H9 (cell line): ENCODE measurements at regions not wholly inside any gene's neighbourhood (a gene's known extent, or its start where the extent isn't known, plus 50 kb on each side); places are given as distances from the start of the nearest gene placed in this dataset.

Source experiments
- DNase-seq: peaks from one replicate; pipeline ENCODE4 v3.0.0-alpha.2; 2017
- H2AFZ ChIP-seq: one replicate; pipeline ENCODE4 v1.6.1; 2013; ENCODE audit warnings: mild to moderate bottlenecking, low read length, control low read depth, moderate library complexity
- H2AK5ac ChIP-seq: 2 replicates; pipeline ENCODE4 v1.6.1; 2013; ENCODE audit warnings: low read length, control low read depth, mixed read lengths; ENCODE audit not compliant: insufficient read length
- H2BK120ac ChIP-seq: one replicate; pipeline ENCODE4 v1.6.1; 2013; ENCODE audit warnings: low read depth, mild to moderate bottlenecking, low read length, control low read depth, inconsistent platforms; ENCODE audit not compliant: poor library complexity, severe bottlenecking
- H2BK12ac ChIP-seq: 2 replicates; pipeline ENCODE4 v1.6.1; 2013; ENCODE audit warnings: low read length, control low read depth, mixed read lengths, low read depth; ENCODE audit not compliant: insufficient read length
- H2BK15ac ChIP-seq: 2 replicates; pipeline ENCODE4 v1.6.1; 2013; ENCODE audit warnings: low read depth, low read length, control low read depth
- H2BK20ac ChIP-seq: one replicate; pipeline ENCODE4 v1.6.1; 2013; ENCODE audit warnings: low read depth, mild to moderate bottlenecking, low read length, control low read depth, inconsistent platforms; ENCODE audit not compliant: poor library complexity, severe bottlenecking
- H2BK5ac ChIP-seq: 2 replicates; pipeline ENCODE4 v1.6.1; 2013; ENCODE audit warnings: low read length, control low read depth, mixed read lengths; ENCODE audit not compliant: insufficient read length
- H3K14ac ChIP-seq: 2 replicates; pipeline ENCODE4 v1.6.1; 2013; ENCODE audit warnings: low read length, control low read depth; ENCODE audit not compliant: insufficient read depth
- H3K18ac ChIP-seq: 2 replicates; pipeline ENCODE4 v1.6.1; 2013; ENCODE audit warnings: low read depth, mild to moderate bottlenecking, mixed read lengths, low read length, control low read depth; ENCODE audit not compliant: insufficient read length
- H3K23ac ChIP-seq: 2 replicates; pipeline ENCODE4 v1.6.1; 2013; ENCODE audit warnings: low read length, control low read depth, mixed read lengths, low read depth; ENCODE audit not compliant: insufficient read length
- H3K23me2 ChIP-seq: 2 replicates; pipeline ENCODE4 v1.6.1; 2013; ENCODE audit warnings: low read depth, mild to moderate bottlenecking, mixed read lengths, low read length, control low read depth; ENCODE audit not compliant: insufficient read length, poor library complexity, severe bottlenecking
- H3K27ac ChIP-seq: 2 replicates; pipeline ENCODE4 v1.5.1; 2013; ENCODE audit warnings: low read length, control low read depth, mixed read lengths, low read depth; ENCODE audit not compliant: insufficient read length
- H3K27me3 ChIP-seq: 2 replicates; pipeline ENCODE4 v1.6.1; 2013; ENCODE audit warnings: low read length, control low read depth, inconsistent platforms; ENCODE audit not compliant: insufficient read depth
- H3K4ac ChIP-seq: 2 replicates; pipeline ENCODE4 v1.6.1; 2013; ENCODE audit warnings: low read depth, mild to moderate bottlenecking, control low read depth, inconsistent platforms, low read length, moderate library complexity
- H3K4me1 ChIP-seq: 2 replicates; pipeline ENCODE4 v1.6.1; 2013; ENCODE audit warnings: low read length, control low read depth, inconsistent platforms; ENCODE audit not compliant: insufficient read depth
- H3K4me2 ChIP-seq: 2 replicates; pipeline ENCODE4 v1.6.1; 2013; ENCODE audit warnings: low read length, control low read depth, mixed read lengths; ENCODE audit not compliant: insufficient read length, insufficient read depth
- H3K56ac ChIP-seq: 2 replicates; pipeline ENCODE4 v1.6.1; 2013; ENCODE audit warnings: low read depth, mild to moderate bottlenecking, mixed read lengths, low read length, control low read depth; ENCODE audit not compliant: insufficient read length
- H3K79me1 ChIP-seq: 2 replicates; pipeline ENCODE4 v1.6.1; 2013; ENCODE audit warnings: low read depth, mild to moderate bottlenecking, moderate library complexity, low read length, control low read depth, inconsistent platforms; ENCODE audit not compliant: insufficient read depth, poor library complexity, severe bottlenecking
- H3K79me2 ChIP-seq: 2 replicates; pipeline ENCODE4 v1.6.1; 2013; ENCODE audit warnings: low read length, control low read depth, inconsistent platforms; ENCODE audit not compliant: insufficient read depth
- H3K9ac ChIP-seq: 2 replicates; pipeline ENCODE4 v1.6.1; 2013; ENCODE audit warnings: low read length, control low read depth, mixed read lengths; ENCODE audit not compliant: insufficient read length; ENCODE audit errors: extremely low read depth
- H3K9me3 ChIP-seq: one replicate; pipeline ENCODE4 v1.6.1; 2013; ENCODE audit warnings: low read depth, low read length, inconsistent platforms; ENCODE audit not compliant: control insufficient read depth
- H3T11ph ChIP-seq: one replicate; pipeline ENCODE4 v1.6.1; 2013; ENCODE audit warnings: mild to moderate bottlenecking, low read length, control low read depth, inconsistent platforms
- H4K20me1 ChIP-seq: one replicate; pipeline ENCODE4 v1.6.1; 2013; ENCODE audit not compliant: control insufficient read depth, insufficient read length, insufficient read depth
- H4K5ac ChIP-seq: 2 replicates; pipeline ENCODE4 v1.6.1; 2013; ENCODE audit warnings: low read depth, mild to moderate bottlenecking, mixed read lengths, low read length, control low read depth; ENCODE audit not compliant: insufficient read length
- H4K8ac ChIP-seq: replicated peaks from 2 replicates; pipeline ENCODE4 v1.6.1; 2013; ENCODE audit warnings: low read length, control low read depth, mixed read lengths, low read depth; ENCODE audit not compliant: insufficient read length
- H4K91ac ChIP-seq: 2 replicates; pipeline ENCODE4 v1.6.1; 2013; ENCODE audit warnings: low read depth, mild to moderate bottlenecking, moderate library complexity, mixed read lengths, low read length, control low read depth; ENCODE audit not compliant: insufficient read length
- H3K27ac Mint-ChIP-seq, 3 experiments: 2 replicates in 2 of 3; 3 replicates in 1 of 3; pipeline ENCODE4 v1.8.0; 2020 to 2021; ENCODE audit warnings: mixed read lengths in 3 of 3, mild to moderate bottlenecking in 1 of 3, moderate library complexity in 1 of 3
- H3K27me3 Mint-ChIP-seq: 2 replicates; pipeline ENCODE4 v1.8.0; 2021; ENCODE audit warnings: low read depth, mild to moderate bottlenecking, moderate library complexity, mixed read lengths
- H3K36me3 Mint-ChIP-seq, 3 experiments: 2 replicates in 2 of 3; 3 replicates in 1 of 3; pipeline ENCODE4 v1.8.0; 2020 to 2021; ENCODE audit warnings: low read depth in 3 of 3, mixed read lengths in 3 of 3; ENCODE audit not compliant: insufficient read depth in 1 of 3
- H3K4me1 Mint-ChIP-seq, 2 experiments: 2 replicates each; pipeline ENCODE4 v1.8.0; 2020; ENCODE audit warnings: mixed read lengths in 2 of 2
- H3K4me3 Mint-ChIP-seq, 2 experiments: 2 replicates in 1 of 2; 3 replicates in 1 of 2; pipeline ENCODE4 v1.8.0; 2020 to 2021; ENCODE audit warnings: mild to moderate bottlenecking in 2 of 2, mixed read lengths in 2 of 2, moderate library complexity in 1 of 2
- H3K9me3 Mint-ChIP-seq, 2 experiments: 2 replicates in 1 of 2; 3 replicates in 1 of 2; pipeline ENCODE4 v1.8.0; 2020; ENCODE audit warnings: mild to moderate bottlenecking in 2 of 2, mixed read lengths in 2 of 2, moderate library complexity in 1 of 2
- CTCF ChIP-seq: fragments of 200-600 bp; sonication (generic); conservative IDR thresholded peaks from 3 replicates; pipeline ENCODE4 v1.8.0; 2021; ENCODE audit warnings: antibody characterized with exemption, mild to moderate bottlenecking
- WGBS: extraction: QIAGEN DNeasy Blood & Tissue Kit; methylation state at CpG from one replicate; pipeline ENCODE4 v1.1.7; 2013; ENCODE audit warnings: missing lambda C conversion rate, low lambda C conversion rate, mixed read lengths; ENCODE audit not compliant: insufficient read length; ENCODE audit errors: extremely low coverage; 5-methylcytosine and 5-hydroxymethylcytosine counted together

GRCh38 chr1:219528633-219529032 lies 84.3 kb downstream of the ZC3H11B start:
- peaks cover 3 to 5% of the 10 kb centered on the region in 2 experiments; a peak in 2 of 5 replicates for H3K9me3 Mint-ChIP-seq
- no peaks in the 10 kb centered on the region for H3K79me2 ChIP-seq
- DNase-seq, result no peak
- no peak overlapping the region for H2BK15ac ChIP-seq
- H3T11ph ChIP-seq, result no peak overlapping the region
- no peak overlapping the region for H2AFZ ChIP-seq
- no peak overlapping the region for H3K23ac ChIP-seq
- no peak overlapping the region for H4K5ac ChIP-seq
- no peaks in the 10 kb centered on the region for H3K27me3 ChIP-seq
- no peak overlapping the region for H3K27ac ChIP-seq
- H2BK120ac ChIP-seq, result no peak overlapping the region
- H3K4me1 ChIP-seq, result no peaks in the 10 kb centered on the region
- no CpG with 5 or more reads among the region's 3 CpGs for WGBS
- H3K79me1 ChIP-seq, result no peaks in the 10 kb centered on the region
- H3K14ac ChIP-seq, result no peak overlapping the region
- H2AK5ac ChIP-seq, result no peak overlapping the region
- H3K56ac ChIP-seq, result no peak overlapping the region
- no peaks in the 10 kb centered on the region; a peak in 1 of 7 replicates for H3K36me3 Mint-ChIP-seq
- no peak overlapping the region for H4K8ac ChIP-seq
- H3K23me2 ChIP-seq, result no peaks in the 10 kb centered on the region
- no peak overlapping the region for H3K4ac ChIP-seq
- no peak overlapping the region for H2BK20ac ChIP-seq
- no peak overlapping the region for H4K91ac ChIP-seq
- no peak overlapping the region for H3K4me2 ChIP-seq
- H3K27ac Mint-ChIP-seq, result peak overlapping the region in 2 of 3 experiments; percentile 76 to 83; a peak in 2 of 7 replicates
- H3K4me3 Mint-ChIP-seq, result no peak overlapping the region
- H3K9ac ChIP-seq, result no peak overlapping the region
- no peaks in the 10 kb centered on the region for H3K9me3 ChIP-seq
- H4K20me1 ChIP-seq, result no peaks in the 10 kb centered on the region
- no peak overlapping the region for H2BK5ac ChIP-seq
- TF ChIP-seq CTCF, result no peak
- H3K18ac ChIP-seq, result no peak overlapping the region
- H3K27me3 Mint-ChIP-seq, result no peaks in the 10 kb centered on the region
- H2BK12ac ChIP-seq, result no peak overlapping the region
- peaks cover 12 to 13% of the 10 kb centered on the region in 2 experiments for H3K4me1 Mint-ChIP-seq
